ENCODE measurements at regions not wholly inside any gene's neighbourhood (a gene's known extent, or its start where the extent isn't known, plus 50 kb on each side); places are given as distances from the start of the nearest gene placed in this dataset.

- no peaks in the 10 kb centered on the region for H3K27me3 ChIP-seq (ENCODE audit: control insufficient read depth, insufficient read depth, low read length)
- ChIA-PET POLR2A (no interaction called here), CTCF (interaction anchor here (1.3 kb wide), 1 partner anchor 612 kb away, joined by 3 read pairs; no protein-coding TSS in a partner anchor)
- no peak overlapping the region for H3K4me3 ChIP-seq (ENCODE audit: low read depth, low read length)
- no peak for DNase-seq (ENCODE audit: low read depth, low spot score)
- TF ChIP-seq, protein P1, sequence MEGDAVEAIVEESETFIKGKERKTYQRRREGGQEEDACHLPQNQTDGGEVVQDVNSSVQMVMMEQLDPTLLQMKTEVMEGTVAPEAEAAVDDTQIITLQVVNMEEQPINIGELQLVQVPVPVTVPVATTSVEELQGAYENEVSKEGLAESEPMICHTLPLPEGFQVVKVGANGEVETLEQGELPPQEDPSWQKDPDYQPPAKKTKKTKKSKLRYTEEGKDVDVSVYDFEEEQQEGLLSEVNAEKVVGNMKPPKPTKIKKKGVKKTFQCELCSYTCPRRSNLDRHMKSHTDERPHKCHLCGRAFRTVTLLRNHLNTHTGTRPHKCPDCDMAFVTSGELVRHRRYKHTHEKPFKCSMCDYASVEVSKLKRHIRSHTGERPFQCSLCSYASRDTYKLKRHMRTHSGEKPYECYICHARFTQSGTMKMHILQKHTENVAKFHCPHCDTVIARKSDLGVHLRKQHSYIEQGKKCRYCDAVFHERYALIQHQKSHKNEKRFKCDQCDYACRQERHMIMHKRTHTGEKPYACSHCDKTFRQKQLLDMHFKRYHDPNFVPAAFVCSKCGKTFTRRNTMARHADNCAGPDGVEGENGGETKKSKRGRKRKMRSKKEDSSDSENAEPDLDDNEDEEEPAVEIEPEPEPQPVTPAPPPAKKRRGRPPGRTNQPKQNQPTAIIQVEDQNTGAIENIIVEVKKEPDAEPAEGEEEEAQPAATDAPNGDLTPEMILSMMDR (IDR thresholded peaks at IDR 0.05; ENCODE audit: low read depth, low read length) = no peak
- no peak overlapping the region for H3K27ac ChIP-seq (ENCODE audit: low read depth, low read length)
- H3K9me3 ChIP-seq (ENCODE audit: control insufficient read depth, insufficient read depth, low read length) = peaks cover 7% of the 10 kb centered on the region; the same call in 1 of the 2 replicates
These were observed 575.8 kb upstream of the TBL1XR1 start for GRCh38 chr3:177772908-177773557.

DNA sequence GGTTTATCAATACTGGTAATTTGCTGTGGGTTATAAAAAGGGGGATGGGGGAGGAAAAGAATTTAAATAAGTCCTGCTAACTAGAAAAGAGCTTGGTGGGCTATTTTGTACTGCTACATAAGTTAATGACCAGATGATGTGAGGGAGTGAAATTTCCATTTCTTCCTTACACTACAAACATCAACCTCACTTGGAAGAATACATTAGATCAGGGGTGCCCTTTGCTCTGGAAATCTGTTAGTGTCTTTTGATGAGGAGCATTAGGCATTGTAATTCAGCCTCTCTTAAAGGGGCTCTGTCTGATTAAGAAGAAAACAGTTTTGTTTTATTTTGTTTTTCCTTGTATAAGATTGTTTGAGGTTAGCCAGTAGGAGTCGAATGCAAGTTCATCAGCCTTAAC, 576.4 kb upstream of the TBL1XR1 start:
- Histone ChIP-seq H3K27me3 (ENCODE audit: control insufficient read depth, insufficient read depth, low read length) (no peaks in the 10 kb centered on the region), H3K9me3 (ENCODE audit: control insufficient read depth, insufficient read depth, low read length) (0 out of 2 replicates have a peak, but pooled peaks cover under 1% of the 10 kb centered on the region), H3K4me3 (ENCODE audit: low read depth, low read length) (no peak overlapping the region), H3K27ac (ENCODE audit: low read depth, low read length) (no peak overlapping the region)
- CTCF ChIA-PET = interaction anchor here (1.3 kb wide), 1 partner anchor 611 kb away, joined by 3 read pairs; no protein-coding TSS in a partner anchor
- POLR2A ChIA-PET = no interaction called here
- no peak for DNase-seq (ENCODE audit: low read depth, low spot score)
- TF ChIP-seq, protein P1 (IDR thresholded peaks at IDR 0.05; ENCODE audit: low read depth, low read length) = no peak

DNA sequence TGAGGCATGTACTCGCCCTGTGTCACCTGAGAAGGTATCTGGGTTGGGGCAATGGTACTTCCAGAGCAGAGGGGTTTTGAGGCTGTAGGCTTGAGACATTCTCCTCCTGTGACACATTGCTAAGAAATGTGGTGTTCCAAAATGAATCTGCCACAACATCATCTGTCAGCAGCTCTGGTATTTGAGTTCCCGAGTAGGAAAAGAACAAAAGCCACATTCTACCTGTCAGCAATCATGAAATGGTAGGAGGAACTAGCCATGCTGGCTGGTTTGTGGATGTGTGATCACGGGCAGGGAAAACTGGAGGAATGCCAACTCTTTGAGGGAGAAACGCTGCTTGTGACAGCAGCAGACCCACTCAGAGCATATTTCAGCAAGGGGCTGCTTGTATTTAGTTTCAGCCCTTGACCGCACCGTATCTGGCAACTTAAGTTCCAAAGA, 579.4 kb upstream of the TBL1XR1 start:
- Histone ChIP-seq H3K9me3 (ENCODE audit: control insufficient read depth, insufficient read depth, low read length) (no peaks in the 10 kb centered on the region), H3K4me3 (ENCODE audit: low read depth, low read length) (no peak overlapping the region), H3K27me3 (ENCODE audit: control insufficient read depth, insufficient read depth, low read length) (no peaks in the 10 kb centered on the region), H3K27ac (ENCODE audit: low read depth, low read length) (peak overlapping the region; percentile 49)
- TF ChIP-seq, protein P1 (IDR thresholded peaks at IDR 0.05; ENCODE audit: low read depth, low read length) = no peak
- peak; percentile 58 for DNase-seq (ENCODE audit: low read depth, low spot score)
- ChIA-PET CTCF (interaction anchor here (1.6 kb wide), 1 partner anchor 609 kb away, joined by 4 read pairs; no protein-coding TSS in a partner anchor), POLR2A (interaction anchor here (0.5 kb wide), 1 partner anchor 83 kb away, joined by 3 read pairs; no protein-coding TSS in a partner anchor)

DNA sequence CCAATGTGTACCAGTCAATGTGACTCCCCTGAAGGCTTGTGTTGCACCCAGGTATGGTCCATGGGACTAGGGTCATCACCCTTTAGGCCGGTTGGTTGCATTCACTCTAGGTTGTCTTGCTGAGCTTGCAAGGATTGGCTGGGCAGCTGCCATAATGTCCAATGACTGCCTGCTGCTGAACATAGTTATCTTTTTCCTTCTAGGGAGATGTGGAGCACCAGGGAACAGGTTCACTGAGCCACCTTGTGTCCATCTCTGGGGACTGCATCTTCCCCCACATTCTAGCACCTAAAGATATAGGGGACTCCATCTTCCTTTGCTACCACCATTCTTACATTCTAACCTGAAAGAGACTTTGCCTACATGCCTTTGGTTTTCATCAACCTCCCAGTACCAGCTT, 580.4 kb upstream of the TBL1XR1 start:
- TF ChIP-seq, protein P1 (IDR thresholded peaks at IDR 0.05; ENCODE audit: low read depth, low read length) = peak; percentile 63
- H3K4me3 ChIP-seq (ENCODE audit: low read depth, low read length) = no peak overlapping the region
- DNase-seq (ENCODE audit: low read depth, low spot score) = no peak
- H3K27ac ChIP-seq (ENCODE audit: low read depth, low read length) = no peak overlapping the region
- no peaks in the 10 kb centered on the region for H3K9me3 ChIP-seq (ENCODE audit: control insufficient read depth, insufficient read depth, low read length)
- CTCF ChIA-PET = interaction anchor here (0.9 kb wide), 1 partner anchor 286 kb away, joined by 3 read pairs; no protein-coding TSS in a partner anchor
- no peaks in the 10 kb centered on the region for H3K27me3 ChIP-seq (ENCODE audit: control insufficient read depth, insufficient read depth, low read length)
- POLR2A ChIA-PET = no interaction called here

GRCh38 chr3:177778633-177779032, 581.4 kb upstream of the TBL1XR1 start:
- DNase-seq (ENCODE audit: low read depth, low spot score) = no peak
- ChIA-PET POLR2A (no interaction called here), CTCF (interaction anchor here (0.6 to 0.9 kb wide), 3 partner anchors 542 to 606 kb away, joined by 3 read pairs; no protein-coding TSS in a partner anchor)
- Histone ChIP-seq H3K9me3 (ENCODE audit: control insufficient read depth, insufficient read depth, low read length) (no peaks in the 10 kb centered on the region), H3K27me3 (ENCODE audit: control insufficient read depth, insufficient read depth, low read length) (no peaks in the 10 kb centered on the region), H3K4me3 (ENCODE audit: low read depth, low read length) (no peak overlapping the region), H3K27ac (ENCODE audit: low read depth, low read length) (no peak overlapping the region)
- TF ChIP-seq, protein P1 (IDR thresholded peaks at IDR 0.05; ENCODE audit: low read depth, low read length) = no peak
